GM19372 (cell line): ENCODE measurements at regions not wholly inside any gene's neighbourhood (a gene's known extent, or its start where the extent isn't known, plus 50 kb on each side); places are given as distances from the start of the nearest gene placed in this dataset.

Source experiments
- ATAC-seq: cut with Tn5 transposase; IDR thresholded peaks from one replicate; pipeline ENCODE4 v1.9.1; 2021; ENCODE audit warnings: mild to moderate bottlenecking, low read depth, moderate library complexity; ENCODE audit not compliant: unreplicated experiment

GRCh38 chr9:38287420-38287985, 105.0 kb upstream of the ALDH1B1 start:
- ATAC-seq, result no peak

GRCh38 chr9:38286766-38287165, 105.7 kb upstream of the ALDH1B1 start:
- no peak for ATAC-seq

GRCh38 chr9:38286357-38286756, 106.1 kb upstream of the ALDH1B1 start:
- no peak for ATAC-seq

GRCh38 chr9:38285236-38285635, 107.3 kb upstream of the ALDH1B1 start:
- ATAC-seq, result no peak

GRCh38 chr9:38284588-38285051, 107.9 kb upstream of the ALDH1B1 start:
- no peak for ATAC-seq

GRCh38 chr9:38284039-38284575, 108.4 kb upstream of the ALDH1B1 start:
- no peak for ATAC-seq

DNA sequence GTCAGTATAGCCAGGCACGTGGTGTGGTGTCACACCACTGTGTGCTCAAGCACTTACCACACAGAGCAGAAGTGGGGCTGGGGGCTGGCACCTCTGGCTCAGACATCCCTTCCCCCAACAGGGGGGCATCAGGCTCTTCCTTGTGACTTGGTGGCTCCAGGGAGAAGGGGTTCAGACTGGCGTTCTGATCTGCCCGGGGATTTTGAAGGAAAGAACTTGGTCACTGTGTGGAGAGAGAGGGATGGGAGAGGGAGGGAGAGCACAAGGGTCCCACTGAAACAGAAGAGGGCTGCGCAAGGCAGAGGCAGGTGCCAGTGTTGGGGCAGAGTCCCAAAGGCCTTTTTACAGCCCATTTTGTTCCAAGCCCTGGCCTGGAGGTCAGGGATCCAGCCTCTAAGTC, 109.7 kb upstream of the ALDH1B1 start:
- no peak for ATAC-seq

DNA sequence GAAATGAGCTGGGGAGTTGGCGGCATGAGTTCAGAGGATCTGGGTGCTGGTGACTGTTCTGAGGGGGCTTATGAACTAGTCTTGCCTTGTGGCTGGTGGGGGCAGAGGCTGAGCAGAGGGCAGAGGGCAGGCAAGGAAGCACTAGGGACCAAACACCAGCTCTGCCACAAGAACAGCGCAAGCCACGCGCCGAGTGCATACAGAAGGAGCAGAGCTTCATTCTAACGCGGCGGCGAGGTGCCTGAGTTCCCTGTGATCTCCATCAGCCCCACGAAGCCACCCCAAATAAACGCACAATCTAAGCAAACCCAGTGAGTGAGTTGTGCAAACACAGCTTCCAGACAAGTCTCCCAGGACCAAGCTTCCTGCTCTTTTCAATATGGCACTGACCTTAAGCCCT, 110.6 kb upstream of the ALDH1B1 start:
- no peak for ATAC-seq

DNA sequence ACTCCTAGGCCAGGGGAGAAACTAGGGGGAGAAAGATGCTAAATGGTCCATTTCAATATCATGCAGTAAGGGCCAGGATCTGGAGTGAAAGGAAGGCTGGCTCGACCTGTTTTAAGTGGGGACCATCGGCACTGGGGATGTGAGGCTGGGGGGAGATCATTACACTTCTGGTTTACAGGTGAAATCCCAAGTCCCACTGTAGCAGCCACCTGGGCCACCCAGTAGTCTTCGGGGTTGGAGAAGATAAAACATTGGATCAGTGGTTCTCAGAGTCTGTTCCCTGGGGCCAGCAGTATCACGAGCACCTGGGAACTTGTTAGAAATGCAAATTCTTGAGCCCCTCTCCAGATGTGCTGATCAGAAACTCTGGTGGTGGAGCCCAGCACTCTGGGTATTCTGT, 111.3 kb upstream of the ALDH1B1 start:
- ATAC-seq, result no peak

DNA sequence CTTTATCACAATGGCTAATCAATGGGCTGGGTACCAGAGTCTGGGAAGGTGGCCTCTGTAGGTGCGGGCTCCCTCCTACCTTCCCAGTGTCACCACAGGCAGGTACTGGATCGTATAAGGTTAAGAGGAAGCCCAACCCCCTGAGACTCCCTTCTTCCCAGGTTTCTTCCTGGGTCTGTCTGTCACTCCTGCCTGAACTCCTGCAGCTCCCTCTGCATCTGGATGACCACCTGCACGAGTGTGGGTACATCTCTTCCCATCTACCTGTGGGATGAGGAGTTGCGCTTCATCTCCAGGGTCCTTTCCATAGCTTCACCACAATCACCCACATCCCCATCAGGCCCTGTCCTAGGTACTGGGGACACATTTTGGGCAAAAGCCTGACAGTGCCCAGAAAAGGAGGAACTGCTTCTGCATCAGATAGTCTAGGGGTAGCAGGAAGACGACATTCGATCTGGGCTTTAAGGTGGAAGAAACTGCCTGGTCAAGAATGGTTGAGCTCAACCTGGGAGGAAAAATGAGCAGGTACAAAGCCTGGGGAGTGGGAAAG, 112.2 kb upstream of the ALDH1B1 start:
- no peak for ATAC-seq

GRCh38 chr9:38278931-38279679, 113.4 kb upstream of the ALDH1B1 start:
- ATAC-seq, result no peak

GRCh38 chr9:38278457-38278856, 114.0 kb upstream of the ALDH1B1 start:
- ATAC-seq, result no peak

DNA sequence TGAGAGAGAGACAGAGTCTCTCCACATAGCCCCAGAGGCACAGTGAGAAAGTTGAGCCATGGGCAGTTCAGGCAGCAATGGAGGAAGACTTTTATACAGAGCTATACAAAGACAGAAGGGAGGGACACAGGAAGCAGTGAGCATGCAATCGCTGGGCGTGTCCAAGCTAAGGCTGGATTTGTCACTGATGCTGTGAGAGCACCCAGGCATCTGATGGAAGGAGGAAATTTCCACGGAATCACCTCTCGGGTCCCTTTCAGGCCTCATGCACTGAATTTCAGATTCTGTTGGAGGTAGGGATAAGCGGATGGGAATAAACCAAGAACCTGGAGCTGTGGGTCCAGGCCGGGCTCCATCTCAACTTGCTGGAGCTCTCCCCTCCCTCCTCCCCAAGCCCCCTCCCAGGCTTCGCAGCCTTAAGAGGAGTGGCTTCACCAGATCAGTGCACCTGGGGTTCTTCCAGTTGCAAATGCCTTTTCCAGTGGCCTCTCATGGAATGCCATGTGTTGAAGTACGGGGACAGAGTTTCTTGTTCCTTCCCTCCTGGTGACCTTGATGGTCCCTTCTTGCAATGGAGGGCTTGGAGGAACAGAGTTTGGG, 114.8 kb upstream of the ALDH1B1 start:
- no peak for ATAC-seq

GRCh38 chr9:38276771-38277439, 115.6 kb upstream of the ALDH1B1 start:
- no peak for ATAC-seq

DNA sequence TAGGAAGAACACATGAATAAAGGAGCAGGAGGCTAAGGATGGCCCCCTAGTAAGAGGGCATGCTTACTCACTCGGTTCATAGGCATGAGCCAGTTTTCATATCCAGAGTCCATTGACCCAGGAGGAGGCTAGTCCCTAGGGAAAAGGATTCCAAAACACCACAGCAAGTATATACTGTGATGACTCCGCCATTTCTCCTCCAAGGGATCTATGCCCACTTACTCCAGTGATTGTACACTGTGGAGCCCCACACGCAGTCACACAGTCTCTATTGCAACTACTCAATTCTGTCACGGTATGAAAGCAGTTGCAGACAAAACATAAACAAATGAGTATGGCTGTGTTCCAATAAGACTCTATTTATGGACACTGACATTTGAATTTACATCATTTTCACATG, 117.7 kb upstream of the ALDH1B1 start:
- ATAC-seq, result no peak

- no peak for ATAC-seq
Observed at GRCh38 chr9:38272710-38273109, 119.8 kb upstream of the ALDH1B1 start.

DNA sequence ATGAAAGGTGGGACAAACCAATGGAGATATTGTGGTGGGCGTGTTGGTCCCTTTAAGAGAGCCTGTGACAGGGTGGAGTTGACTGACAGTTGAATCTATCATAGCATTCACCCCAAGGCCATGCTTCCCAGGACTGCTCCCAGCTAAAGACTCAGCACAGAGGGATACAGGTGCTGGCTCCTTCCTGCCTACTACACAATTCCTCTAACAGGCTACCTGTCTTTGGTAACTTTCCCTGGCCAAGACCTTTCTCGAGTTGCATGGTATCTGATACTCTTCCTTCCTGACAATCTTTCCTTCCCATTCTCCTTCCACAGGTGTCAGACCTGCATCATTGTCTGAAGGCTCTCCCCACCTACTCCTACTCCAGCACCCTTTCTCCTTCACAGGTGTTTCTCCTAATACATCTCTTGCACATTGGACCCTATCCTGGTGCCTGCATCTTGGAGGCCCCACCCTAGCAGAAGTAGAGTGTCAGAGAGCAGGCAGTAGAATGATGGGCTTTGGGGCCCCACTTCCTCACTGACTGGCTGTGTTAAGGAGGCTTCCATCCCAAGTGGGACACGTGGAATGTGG, 120.7 kb upstream of the ALDH1B1 start:
- ATAC-seq, result no peak

DNA sequence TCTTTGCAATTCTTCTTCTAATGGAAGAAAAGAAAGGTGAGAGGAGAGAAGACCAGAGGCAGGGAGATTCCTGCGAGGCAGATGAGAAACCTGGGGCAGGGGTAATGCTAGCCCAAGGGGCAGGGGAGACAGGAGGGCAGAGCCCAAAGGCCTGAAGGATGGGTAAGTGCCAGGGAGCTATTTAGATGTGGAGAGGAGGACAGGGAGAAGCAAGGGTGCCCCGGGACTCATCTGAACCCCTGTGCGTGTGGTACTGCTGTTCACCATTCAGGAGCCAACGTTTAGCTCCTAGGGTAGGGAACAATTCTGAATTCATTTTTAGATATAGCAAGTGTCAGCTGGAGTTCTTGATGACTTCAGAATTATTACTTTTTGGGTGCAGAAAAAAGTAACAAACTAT, 122.7 kb upstream of the ALDH1B1 start:
- no peak for ATAC-seq

DNA sequence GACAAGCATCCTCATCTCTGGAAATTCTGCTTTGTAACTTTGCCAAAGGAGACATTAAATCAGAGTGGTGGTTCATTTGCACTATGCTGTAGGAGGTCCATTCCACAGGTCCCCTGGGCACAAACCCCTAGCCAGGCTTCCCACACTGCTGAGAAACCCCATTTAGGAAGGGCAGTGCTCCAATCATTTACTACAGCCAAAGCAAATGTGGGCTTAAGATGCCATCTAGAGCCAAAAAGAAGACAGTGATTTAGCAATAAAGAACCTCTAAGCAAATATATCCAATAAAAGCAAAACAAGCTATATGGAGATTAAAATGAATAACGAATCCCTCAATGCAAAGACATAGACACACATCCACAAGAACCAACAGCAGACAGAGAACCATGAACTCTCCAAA, 129.0 kb upstream of the ALDH1B1 start:
- ATAC-seq, result no peak

- no peak for ATAC-seq
Observed at GRCh38 chr9:38259519-38260218, 132.8 kb upstream of the ALDH1B1 start.
